ENCODE measurements at regions not wholly inside any gene's neighbourhood (a gene's known extent, or its start where the extent isn't known, plus 50 kb on each side); places are given as distances from the start of the nearest gene placed in this dataset.

GRCh38 chr3:178233371-178234071 is 302.7 kb upstream of the KCNMB2 start:
- TF ChIP-seq, protein P1, sequence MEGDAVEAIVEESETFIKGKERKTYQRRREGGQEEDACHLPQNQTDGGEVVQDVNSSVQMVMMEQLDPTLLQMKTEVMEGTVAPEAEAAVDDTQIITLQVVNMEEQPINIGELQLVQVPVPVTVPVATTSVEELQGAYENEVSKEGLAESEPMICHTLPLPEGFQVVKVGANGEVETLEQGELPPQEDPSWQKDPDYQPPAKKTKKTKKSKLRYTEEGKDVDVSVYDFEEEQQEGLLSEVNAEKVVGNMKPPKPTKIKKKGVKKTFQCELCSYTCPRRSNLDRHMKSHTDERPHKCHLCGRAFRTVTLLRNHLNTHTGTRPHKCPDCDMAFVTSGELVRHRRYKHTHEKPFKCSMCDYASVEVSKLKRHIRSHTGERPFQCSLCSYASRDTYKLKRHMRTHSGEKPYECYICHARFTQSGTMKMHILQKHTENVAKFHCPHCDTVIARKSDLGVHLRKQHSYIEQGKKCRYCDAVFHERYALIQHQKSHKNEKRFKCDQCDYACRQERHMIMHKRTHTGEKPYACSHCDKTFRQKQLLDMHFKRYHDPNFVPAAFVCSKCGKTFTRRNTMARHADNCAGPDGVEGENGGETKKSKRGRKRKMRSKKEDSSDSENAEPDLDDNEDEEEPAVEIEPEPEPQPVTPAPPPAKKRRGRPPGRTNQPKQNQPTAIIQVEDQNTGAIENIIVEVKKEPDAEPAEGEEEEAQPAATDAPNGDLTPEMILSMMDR (conservative IDR thresholded peaks at IDR 0.05; ENCODE audit: low read length) = no peak
- TF ChIP-seq EZH2phosphoT487 (IDR thresholded peaks at IDR 0.05; ENCODE audit: borderline replicate concordance) = no peak

Data from Loucy (cell line).